GM23338 (cell line): ENCODE measurements at regions not wholly inside any gene's neighbourhood (a gene's known extent, or its start where the extent isn't known, plus 50 kb on each side); places are given as distances from the start of the nearest gene placed in this dataset.

Experiments used
- ATAC-seq: fragments of 200-7000 bp; cut with Tn5 transposase; 3 replicates; pipeline ENCODE4 v1.9.1; 2020
- DNase-seq: peaks from one replicate; pipeline ENCODE4 v3.0.0-alpha.2; 2015; ENCODE audit warnings: low spot score
- H2AFZ ChIP-seq: fragments of 200-600 bp; sonication (generic); 2 replicates; pipeline ENCODE4 v1.8.0; 2016; ENCODE audit warnings: antibody characterized with exemption, mild to moderate bottlenecking, moderate library complexity
- H3F3A ChIP-seq: fragments of 200-600 bp; sonication (generic); replicated peaks from 2 replicates; pipeline ENCODE4 v1.8.0; 2017; ENCODE audit warnings: antibody characterized with exemption, mixed run types, low read depth
- H3K27ac ChIP-seq: fragments of 200-600 bp; sonication (generic); 2 replicates; pipeline ENCODE4 v1.6.1; 2016; ENCODE audit warnings: low read depth
- H3K27me3 ChIP-seq: fragments of 200-600 bp; sonication (generic); 2 replicates; pipeline ENCODE4 v1.8.0; 2016; ENCODE audit warnings: mild to moderate bottlenecking, mixed run types, moderate library complexity; ENCODE audit not compliant: insufficient read depth
- H3K36me3 ChIP-seq: fragments of 200-600 bp; sonication (generic); 2 replicates; pipeline ENCODE4 v1.8.0; 2016; ENCODE audit warnings: mild to moderate bottlenecking; ENCODE audit not compliant: insufficient read depth
- H3K4me1 ChIP-seq: fragments of 200-600 bp; sonication (generic); 2 replicates; pipeline ENCODE4 v1.8.0; 2016; ENCODE audit warnings: mild to moderate bottlenecking, moderate library complexity; ENCODE audit not compliant: insufficient read depth
- H3K4me2 ChIP-seq: fragments of 200-600 bp; sonication (generic); 2 replicates; pipeline ENCODE4 v1.7.1; 2017; ENCODE audit warnings: mixed run types
- H3K4me3 ChIP-seq: fragments of 200-600 bp; sonication (generic); 2 replicates; pipeline ENCODE4 v1.6.1; 2016; ENCODE audit warnings: mixed run types
- H3K79me2 ChIP-seq: fragments of 200-600 bp; sonication (generic); replicated peaks from 2 replicates; pipeline ENCODE4 v1.8.0; 2017; ENCODE audit warnings: mild to moderate bottlenecking; ENCODE audit not compliant: insufficient read depth
- H3K9me2 ChIP-seq: fragments of 200-600 bp; sonication (generic); 2 replicates; pipeline ENCODE4 v1.8.0; 2017; ENCODE audit not compliant: insufficient read depth
- H4K20me1 ChIP-seq: fragments of 200-600 bp; sonication (generic); replicated peaks from 2 replicates; pipeline ENCODE4 v1.8.0; 2017; ENCODE audit warnings: mild to moderate bottlenecking; ENCODE audit not compliant: insufficient read depth
- H3K27ac Mint-ChIP-seq: 2 replicates; pipeline ENCODE4 v1.8.0; 2020; ENCODE audit warnings: inconsistent platforms, mild to moderate bottlenecking, moderate library complexity, mixed read lengths
- H3K27me3 Mint-ChIP-seq: 3 replicates; pipeline ENCODE4 v1.8.0; 2022; ENCODE audit warnings: low read depth, mild to moderate bottlenecking, moderate library complexity, mixed read lengths, inconsistent platforms; ENCODE audit not compliant: insufficient read depth, poor library complexity
- H3K36me3 Mint-ChIP-seq: 3 replicates; pipeline ENCODE4 v1.8.0; 2021; ENCODE audit warnings: low read depth, mild to moderate bottlenecking, inconsistent platforms, moderate library complexity, mixed read lengths
- H3K4me1 Mint-ChIP-seq: 3 replicates; pipeline ENCODE4 v1.8.0; 2020; ENCODE audit warnings: mild to moderate bottlenecking, inconsistent platforms, mixed read lengths
- H3K4me3 Mint-ChIP-seq: 3 replicates; pipeline ENCODE4 v1.8.0; 2021; ENCODE audit warnings: moderate library complexity, mild to moderate bottlenecking, inconsistent platforms, mixed read lengths
- H3K9me3 Mint-ChIP-seq: 3 replicates; pipeline ENCODE4 v1.8.0; 2020; ENCODE audit warnings: moderate library complexity, mild to moderate bottlenecking, inconsistent platforms, mixed read lengths
- CREB1 ChIP-seq: fragments of 250-450 bp; sonication (Bioruptor Pico); IDR thresholded peaks from 2 replicates; pipeline ENCODE4 v1.5.0; 2020; ENCODE audit warnings: low read depth, mild to moderate bottlenecking, moderate library complexity
- EZH2 ChIP-seq: fragments of 200-600 bp; sonication (generic); IDR thresholded peaks from one replicate; pipeline ENCODE4 v1.8.0; 2017; ENCODE audit warnings: antibody characterized with exemption, mild to moderate bottlenecking, low read depth; ENCODE audit not compliant: unreplicated experiment
- EZH2phosphoT487 ChIP-seq: fragments of 200-600 bp; sonication (generic); IDR thresholded peaks from one replicate; pipeline ENCODE4 v1.8.1; 2018; ENCODE audit warnings: antibody characterized with exemption; ENCODE audit not compliant: unreplicated experiment
- NANOG ChIP-seq: IDR thresholded peaks from 2 replicates; pipeline ENCODE4 v1.6.1; 2016; ENCODE audit warnings: antibody characterized with exemption, borderline replicate concordance
- ZNF331 ChIP-seq: fragments of 250-450 bp; sonication (Bioruptor Pico); IDR thresholded peaks from 2 replicates; pipeline ENCODE4 v1.5.0; 2020; ENCODE audit warnings: low read depth, mild to moderate bottlenecking, moderate library complexity
- ZNF462 ChIP-seq: fragments of 250-450 bp; sonication (Bioruptor Pico); IDR thresholded peaks from 2 replicates; pipeline ENCODE4 v1.5.0; 2020; ENCODE audit warnings: mild to moderate bottlenecking, moderate library complexity

GRCh38 chr21:35674091-35674671 lies 386.1 kb downstream of the SETD4 start (continued):
- no peak for TF ChIP-seq CREB1 (CRISPR knock-in tag)
- no peak for TF ChIP-seq ZNF462 (CRISPR knock-in tag)
- TF ChIP-seq EZH2phosphoT487 = no peak
- no peak for TF ChIP-seq EZH2
- no peak for TF ChIP-seq ZNF331 (CRISPR knock-in tag)
- TF ChIP-seq NANOG = no peak

- no peaks in the 10 kb centered on the region; the same call in 2 of the 3 replicates for H3K4me1 Mint-ChIP-seq
- no peak for DNase-seq
- H3K36me3 Mint-ChIP-seq = no peaks in the 10 kb centered on the region
- Histone ChIP-seq H3K4me2 (no peak overlapping the region), H3K27me3 (no peaks in the 10 kb centered on the region), H3K4me1 (no peaks in the 10 kb centered on the region), H4K20me1 (no peaks in the 10 kb centered on the region), H3K4me3 (no peak overlapping the region), H3K9me2 (peaks cover 10% of the 10 kb centered on the region; the same call in 1 of the 2 replicates), H3K27ac (no peak overlapping the region), H3K36me3 (no peaks in the 10 kb centered on the region), H3K79me2 (no peaks in the 10 kb centered on the region), H2AFZ (no peak overlapping the region), H3F3A (no peaks in the 10 kb centered on the region)
- H3K27me3 Mint-ChIP-seq = peaks cover 5% of the 10 kb centered on the region
- no peak overlapping the region for H3K4me3 Mint-ChIP-seq
- H3K27ac Mint-ChIP-seq = no peak overlapping the region
- no peaks in the 10 kb centered on the region for H3K9me3 Mint-ChIP-seq
- no peak for TF ChIP-seq EZH2phosphoT487
- TF ChIP-seq EZH2 = no peak
- TF ChIP-seq NANOG = no peak
- ATAC-seq = no peak
These were observed 388.0 kb downstream of the SETD4 start for GRCh38 chr21:35672313-35672712.
